HEK293 (cell line): ENCODE measurements at regions not wholly inside any gene's neighbourhood (a gene's known extent, or its start where the extent isn't known, plus 50 kb on each side); places are given as distances from the start of the nearest gene placed in this dataset.

Source experiments
- CTCF ChIP-seq: fragments of 450-650 bp; formaldehyde crosslinking; IDR thresholded peaks from 2 replicates; pipeline ENCODE4 v1.5.1; 2016; ENCODE audit warnings: missing biosample characterization, missing genetic modification characterization
- KLF1 ChIP-seq: fragments of 450-650 bp; formaldehyde crosslinking; IDR thresholded peaks from 2 replicates; pipeline ENCODE4 v1.5.1; 2016; ENCODE audit warnings: missing biosample characterization, missing genetic modification characterization
- MZF1 ChIP-seq: fragments of 450-650 bp; formaldehyde crosslinking; IDR thresholded peaks from 2 replicates; pipeline ENCODE4 v1.5.1; 2017; ENCODE audit warnings: missing biosample characterization, missing genetic modification characterization, borderline replicate concordance
- REST ChIP-seq: fragments of 450-650 bp; formaldehyde crosslinking; IDR thresholded peaks from 2 replicates; pipeline ENCODE4 v1.5.1; 2016; ENCODE audit warnings: missing biosample characterization, missing genetic modification characterization
- ZSCAN16 ChIP-seq: fragments of 450-650 bp; formaldehyde crosslinking; IDR thresholded peaks from 2 replicates; pipeline ENCODE4 v1.5.1; 2016; ENCODE audit warnings: missing biosample characterization, missing genetic modification characterization

- no peak for TF ChIP-seq CTCF (tag by site-specific recombination)
- no peak for TF ChIP-seq ZSCAN16 (tag by site-specific recombination)
- TF ChIP-seq MZF1, result no peak
- no peak for TF ChIP-seq REST (tag by site-specific recombination)
- TF ChIP-seq KLF1 (tag by site-specific recombination), result no peak
Measured at GRCh38 chr5:89556215-89556913, 673.4 kb upstream of the MEF2C start.
